ENCODE measurements at regions not wholly inside any gene's neighbourhood (a gene's known extent, or its start where the extent isn't known, plus 50 kb on each side); places are given as distances from the start of the nearest gene placed in this dataset.
"Not testable (repeated sequence)": the region's sequence is repeated elsewhere in the genome, so short reads cannot be mapped to it uniquely, and the experiment has no call there.

DNA sequence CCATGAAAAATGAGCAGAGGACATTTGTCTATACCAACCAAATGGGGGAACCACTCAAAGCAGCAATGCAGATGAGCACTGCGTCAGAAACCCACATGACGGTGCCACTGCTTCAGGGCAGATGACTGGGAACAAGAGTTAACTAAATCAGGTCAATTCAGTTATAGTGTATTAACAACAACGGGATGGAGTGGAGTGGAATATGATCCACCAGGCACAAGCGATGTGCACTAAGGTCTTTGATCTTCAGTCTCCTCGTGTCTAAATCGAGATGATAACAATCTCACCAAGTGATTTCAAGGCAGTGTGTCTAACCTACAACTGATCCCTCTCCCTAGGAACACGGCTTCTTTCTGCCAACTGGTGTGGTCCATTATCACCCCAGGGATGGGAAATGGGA lies 269.0 kb downstream of the RAD51AP2 start:
- no peak for DNase-seq

- DNase-seq = no peak
Observed at GRCh38 chr2:17245906-17246305, 272.3 kb downstream of the RAD51AP2 start.

GRCh38 chr2:17242813-17243485 lies 275.3 kb downstream of the RAD51AP2 start:
- no peak for DNase-seq

DNA sequence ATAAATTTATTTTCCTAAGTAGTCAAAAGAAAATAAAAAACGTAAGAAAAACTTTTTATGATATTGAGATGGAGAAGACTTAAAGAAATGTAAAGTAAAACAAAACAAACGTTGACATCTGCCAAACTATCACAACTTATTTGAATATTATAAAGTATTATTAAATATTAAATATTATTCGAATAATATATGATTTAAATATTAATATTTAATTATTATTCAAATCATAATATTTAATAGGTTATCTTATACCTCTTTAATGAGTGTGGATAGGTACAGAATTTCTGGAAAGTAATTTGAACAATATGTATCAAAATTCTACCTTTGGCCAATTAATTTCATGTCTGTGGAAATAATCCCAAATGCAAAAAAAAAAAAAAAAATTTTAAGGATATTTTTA lies 278.7 kb downstream of the RAD51AP2 start:
- DNase-seq = no peak

DNA sequence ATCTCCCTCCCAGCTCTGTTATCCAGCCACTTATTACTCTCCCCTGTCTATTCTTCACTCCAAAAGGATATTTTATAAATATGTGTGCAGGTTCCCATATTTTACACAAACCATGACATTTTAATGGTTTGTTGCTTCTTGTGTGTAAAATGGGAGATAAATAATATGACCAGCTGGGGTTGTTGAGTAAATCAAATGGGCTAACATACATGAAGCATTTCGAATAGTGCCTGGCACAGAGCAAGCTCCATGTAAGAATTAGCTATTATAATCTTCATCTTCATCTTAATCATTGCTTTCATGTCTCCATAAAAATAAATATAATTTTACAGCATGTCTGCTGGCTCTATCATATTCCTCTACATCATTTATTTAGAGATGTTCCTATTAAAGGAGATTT lies 283.1 kb downstream of the RAD51AP2 start:
- DNase-seq = no peak

DNA sequence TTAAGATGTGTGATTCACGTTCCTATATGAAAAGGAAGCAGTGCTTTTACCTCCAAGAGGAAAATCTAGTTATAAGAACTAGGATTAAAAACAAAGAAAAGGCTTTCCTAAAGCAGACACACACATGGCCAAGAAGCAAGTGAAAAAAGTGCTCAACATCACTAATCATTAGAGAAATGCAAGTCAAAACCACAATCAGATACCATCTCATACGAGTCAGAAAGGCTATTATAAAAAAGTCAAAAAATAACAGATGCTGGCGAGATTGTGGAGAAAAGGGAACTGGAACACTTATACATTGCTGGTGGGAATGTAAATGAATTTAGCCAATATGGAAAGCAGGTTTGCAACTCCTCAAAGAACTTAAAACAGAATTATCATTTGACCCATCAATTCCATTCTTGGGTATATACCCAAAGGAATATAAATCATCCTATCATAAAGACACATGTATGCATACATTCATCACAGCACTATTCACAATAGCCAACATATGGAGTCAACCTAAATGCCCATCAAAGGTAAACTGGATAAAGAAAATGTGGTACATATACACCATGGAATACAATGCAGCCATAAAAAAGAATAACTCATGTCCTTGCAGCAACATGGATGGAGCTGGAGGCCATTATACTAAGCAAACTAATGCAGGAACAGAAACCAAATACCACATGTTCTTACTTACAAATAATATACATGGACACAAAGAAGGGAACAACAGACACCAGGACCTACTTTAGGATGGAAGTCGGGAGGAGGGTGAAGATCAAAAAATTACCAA lies 285.3 kb downstream of the RAD51AP2 start:
- DNase-seq = no peak

- DNase-seq = no peak
Observed at GRCh38 chr2:17231394-17231965, 286.8 kb downstream of the RAD51AP2 start.

DNA sequence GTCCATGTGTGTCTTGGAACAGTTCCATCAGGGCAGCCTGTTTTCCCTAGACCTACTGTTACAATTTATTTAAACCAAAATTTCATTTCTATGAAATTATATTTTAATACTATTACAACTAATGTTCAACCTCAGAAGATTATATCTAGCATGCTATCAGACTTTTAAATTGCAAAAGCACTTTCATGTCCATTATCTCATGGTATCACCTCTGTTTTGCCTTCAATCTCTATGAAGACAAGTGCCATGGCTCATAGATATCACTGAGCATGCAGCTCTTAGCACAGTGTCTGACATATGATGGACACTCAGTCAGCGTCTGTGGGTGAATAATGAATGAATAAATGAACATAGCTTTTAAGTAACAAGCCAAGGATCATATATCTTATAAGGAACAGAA lies 288.8 kb downstream of the RAD51AP2 start:
- DNase-seq = no peak

DNA sequence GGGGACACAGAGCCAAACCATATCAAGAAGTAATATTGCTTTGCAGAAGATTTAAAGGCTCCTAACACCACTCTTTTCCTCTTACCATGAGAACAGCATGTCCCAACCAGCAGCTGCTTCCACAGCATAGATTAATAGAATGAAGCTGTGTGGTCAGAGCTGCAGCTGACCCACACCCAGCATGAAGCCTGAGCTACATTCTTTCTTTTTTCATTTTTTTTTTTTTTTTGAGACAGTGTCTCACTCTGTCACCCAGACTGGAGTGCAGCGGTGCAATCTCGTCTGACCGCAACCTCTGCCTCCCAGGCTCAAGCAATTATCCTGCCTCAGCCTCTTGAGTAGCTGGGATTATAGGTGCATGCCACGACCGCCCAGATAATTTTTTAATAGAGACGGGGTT lies 289.8 kb downstream of the RAD51AP2 start:
- DNase-seq = no peak

DNA sequence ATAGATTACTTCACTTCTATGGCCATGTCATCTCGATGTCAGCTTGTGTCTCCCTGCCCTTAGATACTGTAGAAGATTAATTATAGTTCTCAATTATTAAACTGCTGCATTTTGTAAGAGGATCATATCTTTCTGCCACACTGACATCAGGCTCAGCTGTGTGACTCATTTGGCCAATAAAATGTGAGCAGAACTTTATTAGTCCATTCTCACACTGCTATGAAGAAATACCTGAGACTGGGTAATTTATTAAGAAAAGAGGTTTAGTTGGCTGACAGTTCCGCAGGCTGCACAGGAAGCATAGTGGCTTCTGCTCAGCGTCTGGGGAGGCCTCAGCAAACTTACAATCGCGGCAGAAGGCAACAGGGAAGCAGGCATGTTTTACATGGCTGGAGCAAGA lies 290.4 kb downstream of the RAD51AP2 start:
- no peak for DNase-seq

DNA sequence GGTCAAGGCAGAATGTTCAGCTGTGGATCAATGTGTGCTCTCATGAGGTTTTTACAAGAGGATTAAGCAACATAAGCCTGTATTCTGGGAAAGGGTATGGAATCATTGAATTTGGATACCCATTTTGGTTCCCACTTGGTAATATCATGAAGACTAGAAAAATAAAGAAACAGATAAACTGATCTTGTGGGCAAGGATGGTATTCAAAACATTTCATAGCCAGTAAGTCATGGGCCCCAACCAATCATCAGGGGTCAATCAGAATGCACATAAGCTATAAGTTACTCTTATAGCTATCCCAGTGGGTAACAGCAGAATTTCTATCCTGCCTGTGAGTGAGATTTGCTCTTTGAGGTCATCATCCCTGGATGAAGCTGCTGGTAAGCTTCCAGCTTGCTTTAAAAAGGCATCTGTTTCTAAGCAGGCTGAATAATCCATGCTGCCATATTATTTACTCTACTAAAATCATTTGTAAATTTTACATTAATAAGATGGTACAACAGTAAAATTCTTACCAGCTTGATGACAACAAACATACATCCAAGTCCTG lies 291.2 kb downstream of the RAD51AP2 start:
- DNase-seq = no peak

DNA sequence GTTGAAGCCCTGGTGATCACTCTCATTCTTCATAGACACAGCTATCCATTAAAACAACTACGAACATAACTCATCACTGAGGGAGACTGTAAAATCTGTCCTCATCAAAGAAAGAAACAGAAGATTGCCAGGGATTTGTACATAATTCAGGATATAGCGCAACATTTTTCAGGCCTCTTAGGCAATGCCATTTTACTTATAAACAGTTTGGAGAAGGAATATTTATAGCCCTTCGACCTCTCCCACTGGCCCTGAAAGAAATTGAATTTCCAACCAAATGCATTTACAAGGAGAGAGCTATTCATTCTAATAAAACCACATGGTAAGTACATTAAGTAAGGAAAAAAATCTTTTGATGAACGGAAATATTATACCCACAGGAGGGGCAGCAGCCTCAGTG lies 295.0 kb downstream of the RAD51AP2 start:
- no peak for DNase-seq

DNA sequence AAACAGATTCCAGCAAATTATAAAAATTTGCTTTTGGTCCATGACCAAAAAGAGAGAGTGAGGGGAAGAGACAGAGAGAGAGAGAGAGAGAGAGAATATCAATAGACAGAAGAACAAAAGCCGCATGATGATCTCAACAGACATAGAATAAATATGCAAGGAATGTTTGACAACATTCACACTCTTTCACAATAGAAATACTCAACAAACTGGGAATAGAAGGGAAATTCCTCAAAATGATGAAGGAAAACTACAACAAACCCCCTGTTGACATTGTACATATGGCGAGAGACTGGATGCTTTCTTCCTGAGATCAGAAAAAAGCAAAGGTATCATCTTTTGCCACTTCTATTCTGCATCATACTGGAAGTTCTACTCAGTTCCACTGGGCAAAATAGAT lies 309.7 kb downstream of the RAD51AP2 start:
- no peak for DNase-seq

GRCh38 chr2:17206771-17207170 lies 311.5 kb downstream of the RAD51AP2 start:
- no peak for DNase-seq

DNA sequence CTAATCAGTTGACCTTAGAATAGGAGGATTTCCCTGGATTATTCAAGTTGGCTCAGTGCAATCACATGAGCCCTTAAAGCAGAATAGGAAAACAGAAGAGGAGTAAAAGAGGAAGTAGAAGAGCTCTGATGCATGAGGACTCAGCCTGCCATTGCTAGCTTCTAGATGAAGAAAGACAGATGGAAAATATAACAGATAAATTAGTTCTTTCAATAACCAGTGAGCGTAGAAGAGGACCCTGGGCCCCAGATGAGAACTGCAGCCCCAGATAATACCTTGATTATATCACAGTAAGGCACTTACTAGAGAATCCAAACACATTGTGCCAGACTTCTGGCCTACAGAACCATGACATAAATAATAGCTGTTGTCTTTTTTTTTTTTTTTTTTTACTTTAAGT lies 314.0 kb downstream of the RAD51AP2 start:
- not testable (repeated sequence) for DNase-seq

DNA sequence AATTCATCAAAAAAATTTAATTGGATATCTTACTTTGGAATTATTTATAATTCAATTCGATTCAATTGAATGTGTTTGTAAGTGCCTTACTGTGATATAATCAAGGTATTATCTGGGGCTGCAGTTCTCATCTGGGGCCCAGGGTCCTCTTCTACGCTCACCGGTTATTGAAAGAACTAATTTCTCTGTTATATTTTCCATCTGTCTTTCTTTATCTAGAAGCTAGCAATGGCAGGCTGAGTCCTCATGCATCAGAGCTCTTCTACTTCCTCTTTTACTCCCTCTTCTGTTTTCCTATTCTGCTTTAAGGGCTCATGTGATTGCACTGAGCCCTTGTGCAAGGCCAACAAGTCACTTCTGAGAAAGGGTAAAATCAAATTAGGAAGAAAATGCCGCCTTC lies 315.6 kb downstream of the RAD51AP2 start:
- not testable (repeated sequence) for DNase-seq

GRCh38 chr2:17199741-17200140 lies 318.5 kb downstream of the RAD51AP2 start:
- no peak for DNase-seq

GRCh38 chr2:17196380-17196779 lies 321.9 kb downstream of the RAD51AP2 start:
- DNase-seq = no peak

DNA sequence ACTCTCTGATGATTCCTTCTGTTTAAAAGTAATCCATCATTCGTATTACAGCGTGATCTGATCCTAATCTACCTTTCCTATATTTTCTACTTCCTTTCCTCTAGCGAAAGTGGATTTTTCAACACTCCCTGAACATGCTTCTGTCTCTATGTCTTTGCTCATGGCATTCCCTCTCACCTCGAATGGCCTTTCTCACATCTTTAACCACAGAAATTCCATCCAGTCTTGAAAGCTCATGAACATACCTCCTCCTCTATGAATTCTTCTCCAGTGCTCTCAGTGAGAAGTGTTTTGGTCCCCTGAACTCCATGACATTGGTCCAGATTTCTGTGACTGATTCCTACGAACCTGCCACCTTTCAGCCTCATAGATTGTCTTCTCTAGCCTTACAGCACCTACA lies 323.2 kb downstream of the RAD51AP2 start:
- DNase-seq = no peak

DNA sequence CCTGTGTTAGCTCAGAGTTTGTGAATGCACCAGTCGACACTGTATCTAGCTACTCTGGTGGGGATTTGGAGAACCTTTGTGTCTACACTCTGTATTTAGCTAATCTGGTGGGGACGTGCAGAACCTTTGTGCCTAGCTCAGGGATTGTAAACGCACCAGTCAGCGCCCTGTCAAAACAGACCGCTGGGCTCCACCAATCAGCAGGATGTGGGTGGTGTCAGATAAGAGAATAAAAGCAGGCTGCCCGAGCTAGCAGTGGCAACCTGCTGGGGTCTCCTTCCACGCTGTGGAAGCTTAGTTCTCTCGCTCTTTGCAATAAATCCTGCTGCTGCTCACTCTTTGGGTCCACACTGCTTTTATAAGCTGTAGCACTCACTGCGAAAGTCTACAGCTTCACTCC lies 324.2 kb downstream of the RAD51AP2 start:
- DNase-seq = no peak

DNA sequence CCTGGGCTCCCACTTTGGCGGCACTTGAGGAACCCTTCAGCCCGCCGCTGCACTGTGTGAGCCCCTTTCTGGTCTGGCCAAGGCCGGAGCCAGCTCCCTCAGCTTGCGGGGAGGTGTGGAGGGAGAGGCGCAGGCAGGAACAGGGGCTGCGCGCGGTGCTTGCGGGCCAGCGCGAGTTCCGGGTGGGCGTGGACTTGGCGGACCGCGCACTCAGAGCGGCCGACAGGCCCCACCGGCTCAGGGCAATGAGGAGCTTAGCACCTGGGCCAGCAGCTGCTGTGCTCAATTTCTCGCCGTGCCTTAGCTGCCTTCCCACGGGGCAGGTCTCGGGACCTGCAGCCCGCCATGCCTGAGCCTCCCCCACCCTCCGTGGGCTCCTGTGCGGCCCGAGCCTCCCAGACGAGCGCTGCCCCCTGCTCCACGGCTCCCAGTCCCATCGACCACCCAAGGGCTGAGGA lies 324.8 kb downstream of the RAD51AP2 start:
- DNase-seq = not testable (repeated sequence)

- no peak for DNase-seq
Observed at GRCh38 chr2:17191223-17191622, 327.0 kb downstream of the RAD51AP2 start.

DNA sequence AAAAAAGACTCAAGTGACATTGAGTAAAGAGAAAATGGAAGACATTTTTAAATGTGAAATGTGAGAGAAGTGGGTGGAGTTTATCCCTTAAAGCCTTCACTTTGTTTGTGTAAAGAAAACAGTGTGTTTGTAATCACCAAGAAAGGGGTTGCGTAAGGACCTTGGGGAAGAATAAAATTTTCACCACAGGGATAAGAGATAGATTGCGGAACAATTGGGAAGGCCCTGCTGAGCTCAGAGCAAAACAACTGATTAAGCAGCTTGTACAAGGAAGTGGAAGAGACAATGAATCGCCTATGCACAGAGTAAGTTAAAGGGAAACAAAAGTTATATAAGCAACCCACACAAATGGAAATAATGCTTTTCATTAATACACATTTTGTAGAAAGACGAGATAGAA lies 327.7 kb downstream of the RAD51AP2 start:
- no peak for DNase-seq

DNA sequence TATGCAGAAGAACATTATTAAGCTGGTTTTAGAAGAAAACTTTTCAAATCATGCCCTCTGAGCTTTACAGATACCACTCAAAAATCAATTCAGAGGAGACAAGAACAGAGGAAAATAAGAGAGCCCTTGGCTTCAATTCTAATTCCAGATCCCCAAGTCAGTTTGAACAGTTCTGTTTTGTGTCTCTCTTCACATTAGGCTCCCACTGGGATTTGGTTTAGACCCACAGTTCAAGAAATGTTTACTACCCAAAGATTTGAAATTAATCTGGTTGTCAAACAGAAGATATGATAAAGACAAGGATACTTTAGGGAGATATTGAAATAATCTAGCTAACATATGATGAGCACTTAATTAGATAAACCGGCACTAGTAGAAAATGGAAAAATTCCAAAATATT lies 329.5 kb downstream of the RAD51AP2 start:
- DNase-seq = no peak

Data from NCI-H1436 (cell line).